ENCODE measurements at regions not wholly inside any gene's neighbourhood (a gene's known extent, or its start where the extent isn't known, plus 50 kb on each side); places are given as distances from the start of the nearest gene placed in this dataset.

DNA sequence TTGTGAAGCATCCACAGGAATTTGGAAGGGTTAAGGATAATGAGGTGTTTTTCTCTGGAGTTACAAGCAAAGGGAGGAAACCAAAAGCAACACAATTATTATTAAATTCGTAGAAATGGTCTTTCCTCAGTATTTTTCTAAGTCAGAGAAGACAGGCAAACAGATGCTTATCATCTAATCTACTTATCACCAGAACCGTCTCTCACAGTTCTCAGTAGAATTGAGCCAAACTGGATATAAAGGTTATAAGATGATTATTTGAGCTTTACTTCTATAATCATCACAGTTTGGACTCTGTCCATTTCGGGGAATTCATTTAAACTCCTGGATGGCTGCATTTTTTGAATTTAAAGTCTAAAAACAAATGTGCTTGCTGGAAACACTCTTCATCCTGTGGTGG lies 245.0 kb downstream of the KCNJ2 start:
- H3K4me3 ChIP-seq (ENCODE audit: low read length in 2 of 2), result no peak overlapping the region
- H3K27me3 ChIP-seq (ENCODE audit: control insufficient read depth in 1 of 2, insufficient read depth in 2 of 2, low read length in 1 of 2), result no peaks in the 10 kb centered on the region
- no peaks in the 10 kb centered on the region for H3K4me1 ChIP-seq (ENCODE audit: control insufficient read depth in 1 of 2, insufficient read depth in 2 of 2, low read length in 2 of 2)
- ATAC-seq (ENCODE audit: low FRiP score), result no peak
- no peak for DNase-seq
- WGBS, 2 donors, result 30 to 33% methylated on average over 3 of the region's 3 CpGs
- no peaks in the 10 kb centered on the region for H3K36me3 ChIP-seq (ENCODE audit: control insufficient read depth in 1 of 2, insufficient read depth in 2 of 2, low read length in 1 of 2)
- no peak overlapping the region for H3K27ac ChIP-seq (ENCODE audit: low read depth in 1 of 2, low read length in 2 of 2)
- H3K9me3 ChIP-seq (ENCODE audit: control insufficient read depth, low read length), result no peaks in the 10 kb centered on the region
- intact Hi-C loops (cut with DNase I), result no loop called here

DNA sequence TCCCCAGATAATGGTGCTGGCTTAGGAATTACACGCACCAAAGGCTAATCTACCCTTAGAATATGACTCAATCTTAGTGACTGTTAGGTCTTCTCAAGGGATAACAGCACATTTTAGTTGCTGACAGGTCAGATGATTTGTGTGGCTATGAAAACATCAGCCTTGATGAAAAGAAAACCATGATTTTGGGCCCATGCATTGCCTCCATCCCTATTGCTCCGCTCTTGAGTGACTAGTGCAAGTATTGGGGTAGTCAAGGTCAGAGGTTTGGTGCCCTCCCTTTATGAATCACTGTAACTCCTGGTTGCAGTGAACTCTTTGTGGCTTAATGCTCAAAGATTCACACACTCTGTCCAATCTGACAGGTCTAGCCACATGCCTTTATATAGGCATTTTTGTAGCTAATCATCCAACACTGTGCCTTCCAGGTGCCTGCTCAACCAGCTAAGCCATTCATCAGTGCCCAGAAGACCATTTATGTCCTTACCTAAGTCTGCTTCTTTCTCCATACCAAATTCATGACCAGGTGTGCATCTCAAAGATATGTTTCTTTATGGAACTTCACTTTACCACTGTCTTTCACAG lies 251.6 kb downstream of the KCNJ2 start:
- no peaks in the 10 kb centered on the region for H3K9me3 ChIP-seq (ENCODE audit: control insufficient read depth, low read length)
- H3K27me3 ChIP-seq (ENCODE audit: control insufficient read depth in 1 of 2, insufficient read depth in 2 of 2, low read length in 1 of 2), result no peaks in the 10 kb centered on the region
- intact Hi-C loops (cut with DNase I), result no loop called here
- DNase-seq (no peak), ATAC-seq (ENCODE audit: low FRiP score) (no peak)
- H3K4me1 ChIP-seq (ENCODE audit: control insufficient read depth in 1 of 2, insufficient read depth in 2 of 2, low read length in 2 of 2), result no peaks in the 10 kb centered on the region
- H3K4me3 ChIP-seq (ENCODE audit: low read length in 2 of 2), result no peak overlapping the region
- H3K36me3 ChIP-seq (ENCODE audit: control insufficient read depth in 1 of 2, insufficient read depth in 2 of 2, low read length in 1 of 2), result no peaks in the 10 kb centered on the region
- no peak overlapping the region for H3K27ac ChIP-seq (ENCODE audit: low read depth in 1 of 2, low read length in 2 of 2)
- WGBS, 2 donors, result 52 to 64% methylated on average over 2 of the region's 2 CpGs

DNA sequence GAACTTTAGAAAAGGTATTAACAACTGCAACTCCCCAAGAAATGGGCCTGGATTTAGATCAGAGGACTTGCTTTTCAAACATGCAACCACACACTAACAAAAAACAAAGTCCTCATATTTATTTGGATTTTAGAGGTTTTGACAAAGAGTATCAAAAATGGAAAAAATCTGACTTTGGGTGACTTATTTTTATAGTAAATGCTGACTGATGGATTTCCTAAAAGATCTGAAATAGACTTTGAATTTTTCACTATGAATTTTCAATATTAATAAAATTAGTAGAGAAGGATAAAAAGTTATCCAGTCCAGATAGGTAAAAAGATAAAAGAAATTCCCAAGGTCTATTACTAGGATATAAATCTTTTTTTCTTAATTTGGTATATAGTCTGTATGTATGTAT lies 253.5 kb downstream of the KCNJ2 start:
- Histone ChIP-seq H3K4me3 (ENCODE audit: low read length in 2 of 2) (no peak overlapping the region), H3K27ac (ENCODE audit: low read depth in 1 of 2, low read length in 2 of 2) (no peak overlapping the region), H3K27me3 (ENCODE audit: control insufficient read depth in 1 of 2, insufficient read depth in 2 of 2, low read length in 1 of 2) (no peaks in the 10 kb centered on the region), H3K36me3 (ENCODE audit: control insufficient read depth in 1 of 2, insufficient read depth in 2 of 2, low read length in 1 of 2) (no peaks in the 10 kb centered on the region), H3K4me1 (ENCODE audit: control insufficient read depth in 1 of 2, insufficient read depth in 2 of 2, low read length in 2 of 2) (no peaks in the 10 kb centered on the region), H3K9me3 (ENCODE audit: control insufficient read depth, low read length) (no peaks in the 10 kb centered on the region)
- ATAC-seq (ENCODE audit: low FRiP score) (no peak), DNase-seq (no peak)
- intact Hi-C loops (cut with DNase I), result no loop called here

GRCh38 chr17:70423562-70423961 lies 254.2 kb downstream of the KCNJ2 start:
- no peaks in the 10 kb centered on the region for H3K36me3 ChIP-seq (ENCODE audit: control insufficient read depth in 1 of 2, insufficient read depth in 2 of 2, low read length in 1 of 2)
- DNase-seq (no peak), ATAC-seq (ENCODE audit: low FRiP score) (no peak)
- H3K27me3 ChIP-seq (ENCODE audit: control insufficient read depth in 1 of 2, insufficient read depth in 2 of 2, low read length in 1 of 2), result no peaks in the 10 kb centered on the region
- H3K4me3 ChIP-seq (ENCODE audit: low read length in 2 of 2), result no peak overlapping the region
- no peaks in the 10 kb centered on the region for H3K9me3 ChIP-seq (ENCODE audit: control insufficient read depth, low read length)
- 67 to 70% methylated on average over 2 of the region's 2 CpGs for WGBS, 2 donors
- no peaks in the 10 kb centered on the region for H3K4me1 ChIP-seq (ENCODE audit: control insufficient read depth in 1 of 2, insufficient read depth in 2 of 2, low read length in 2 of 2)
- no peak overlapping the region for H3K27ac ChIP-seq (ENCODE audit: low read depth in 1 of 2, low read length in 2 of 2)
- intact Hi-C loops (cut with DNase I), result no loop called here

DNA sequence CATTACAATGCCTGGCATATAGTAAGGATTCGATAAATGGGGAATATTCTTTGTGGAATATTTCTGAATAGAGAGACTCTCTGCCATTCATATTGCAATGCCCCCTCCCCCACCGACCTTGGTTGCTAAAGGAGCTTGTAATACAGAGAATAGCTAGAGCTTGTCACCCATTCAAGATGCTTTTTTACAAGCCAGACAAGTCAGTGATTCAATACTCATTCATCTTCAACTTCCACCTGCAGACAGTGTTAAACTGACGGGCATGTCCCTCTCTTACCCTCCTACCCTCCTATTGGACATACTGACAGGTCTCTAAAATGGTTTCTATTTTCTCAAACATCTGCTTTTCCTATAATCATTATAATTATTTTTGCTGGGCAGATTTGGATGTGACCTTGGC lies 257.4 kb downstream of the KCNJ2 start:
- 62% methylated on average over 3 of the region's 3 CpGs for WGBS, 2 donors

DNA sequence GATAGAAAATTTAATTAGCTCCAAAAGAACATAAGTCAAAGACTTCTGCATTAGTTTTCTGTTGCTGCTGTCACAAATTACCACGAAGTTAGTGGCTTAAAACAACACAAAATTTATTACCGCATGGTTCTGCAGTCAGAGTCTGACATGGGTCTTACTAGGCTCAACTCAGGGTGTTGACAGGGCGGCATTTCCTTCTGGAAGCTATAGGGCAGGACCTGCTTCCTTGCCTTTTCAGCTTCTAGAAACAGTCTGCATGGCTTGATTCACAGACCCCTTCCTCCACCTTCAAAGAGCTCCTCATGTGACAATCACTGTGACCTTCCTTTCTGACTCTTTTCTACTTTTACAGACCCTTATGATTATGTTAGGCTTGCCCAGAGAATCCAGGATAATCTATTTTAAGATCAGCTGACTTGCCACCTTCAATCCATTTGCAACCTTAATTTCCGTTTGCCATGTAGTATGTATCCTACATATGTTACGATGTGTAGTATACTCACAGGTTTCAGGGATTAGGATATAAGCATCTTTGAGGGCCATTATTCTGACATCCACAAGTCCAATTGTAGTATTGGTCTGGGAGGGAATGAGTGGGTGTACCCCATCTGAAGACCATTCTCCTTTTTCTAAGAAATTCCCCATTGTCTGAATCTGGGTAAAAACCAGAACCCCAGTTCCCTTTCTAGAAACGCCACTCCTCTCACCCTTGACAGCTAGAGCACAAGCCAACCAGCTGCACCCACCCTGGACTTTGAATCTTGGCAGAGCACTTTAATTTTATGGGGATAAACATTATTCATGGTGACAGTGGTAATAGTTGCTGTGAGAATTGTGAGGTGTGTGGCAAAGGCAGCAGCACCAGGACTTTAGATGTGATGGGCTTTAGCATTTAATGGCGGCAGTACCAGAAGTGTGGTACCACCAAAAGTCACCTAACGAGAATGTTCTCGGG lies 265.5 kb downstream of the KCNJ2 start:
- H3K27ac ChIP-seq (ENCODE audit: low read depth in 1 of 2, low read length in 2 of 2), result no peak overlapping the region
- H3K27me3 ChIP-seq (ENCODE audit: control insufficient read depth in 1 of 2, insufficient read depth in 2 of 2, low read length in 1 of 2), result no peaks in the 10 kb centered on the region
- ATAC-seq (ENCODE audit: low FRiP score), result no peak
- no peak for DNase-seq
- 46 to 48% methylated on average over 9 of the region's 9 CpGs for WGBS, 2 donors
- intact Hi-C loops (cut with DNase I), result loop anchor here in 1 of 2 donors (2.0 kb wide), 1 partner anchor 56 kb away; no protein-coding TSS in a partner anchor
- no peaks in the 10 kb centered on the region for H3K9me3 ChIP-seq (ENCODE audit: control insufficient read depth, low read length)
- no peak overlapping the region for H3K4me3 ChIP-seq (ENCODE audit: low read length in 2 of 2)
- no peaks in the 10 kb centered on the region for H3K36me3 ChIP-seq (ENCODE audit: control insufficient read depth in 1 of 2, insufficient read depth in 2 of 2, low read length in 1 of 2)
- no peaks in the 10 kb centered on the region for H3K4me1 ChIP-seq (ENCODE audit: control insufficient read depth in 1 of 2, insufficient read depth in 2 of 2, low read length in 2 of 2)

More for the DNA sequence above, 257.4 kb downstream of the KCNJ2 start:
- no peaks in the 10 kb centered on the region for H3K36me3 ChIP-seq (ENCODE audit: control insufficient read depth in 1 of 2, insufficient read depth in 2 of 2, low read length in 1 of 2)
- H3K27me3 ChIP-seq (ENCODE audit: control insufficient read depth in 1 of 2, insufficient read depth in 2 of 2, low read length in 1 of 2), result no peaks in the 10 kb centered on the region
- H3K9me3 ChIP-seq (ENCODE audit: control insufficient read depth, low read length), result no peaks in the 10 kb centered on the region
- intact Hi-C loops (cut with DNase I), result no loop called here
- no peak overlapping the region for H3K27ac ChIP-seq (ENCODE audit: low read depth in 1 of 2, low read length in 2 of 2)
- ATAC-seq (ENCODE audit: low FRiP score) (no peak), DNase-seq (no peak)
- H3K4me1 ChIP-seq (ENCODE audit: control insufficient read depth in 1 of 2, insufficient read depth in 2 of 2, low read length in 2 of 2), result no peaks in the 10 kb centered on the region
- no peak overlapping the region for H3K4me3 ChIP-seq (ENCODE audit: low read length in 2 of 2)

- DNase-seq (no peak), ATAC-seq (ENCODE audit: low FRiP score) (no peak)
- Histone ChIP-seq H3K4me1 (ENCODE audit: control insufficient read depth in 1 of 2, insufficient read depth in 2 of 2, low read length in 2 of 2) (no peaks in the 10 kb centered on the region), H3K27me3 (ENCODE audit: control insufficient read depth in 1 of 2, insufficient read depth in 2 of 2, low read length in 1 of 2) (no peaks in the 10 kb centered on the region), H3K9me3 (ENCODE audit: control insufficient read depth, low read length) (no peaks in the 10 kb centered on the region), H3K4me3 (ENCODE audit: low read length in 2 of 2) (no peak overlapping the region), H3K27ac (ENCODE audit: low read depth in 1 of 2, low read length in 2 of 2) (no peak overlapping the region), H3K36me3 (ENCODE audit: control insufficient read depth in 1 of 2, insufficient read depth in 2 of 2, low read length in 1 of 2) (no peaks in the 10 kb centered on the region)
- intact Hi-C loops (cut with DNase I), result no loop called here
- 61 to 63% methylated on average over 5 of the region's 5 CpGs for WGBS, 2 donors
These were observed 268.3 kb downstream of the KCNJ2 start for GRCh38 chr17:70437656-70438055.

- ATAC-seq (ENCODE audit: low FRiP score) (no peak), DNase-seq (no peak)
- H3K4me3 ChIP-seq (ENCODE audit: low read length in 2 of 2), result no peak overlapping the region
- intact Hi-C loops (cut with DNase I), result no loop called here
- no peak overlapping the region for H3K27ac ChIP-seq (ENCODE audit: low read depth in 1 of 2, low read length in 2 of 2)
- no peaks in the 10 kb centered on the region for H3K4me1 ChIP-seq (ENCODE audit: control insufficient read depth in 1 of 2, insufficient read depth in 2 of 2, low read length in 2 of 2)
- WGBS, 2 donors, result 93 to 100% methylated on average over 1 of the region's 1 CpG
- peaks cover 2% of the 10 kb centered on the region for H3K9me3 ChIP-seq (ENCODE audit: control insufficient read depth, low read length)
- no peaks in the 10 kb centered on the region for H3K27me3 ChIP-seq (ENCODE audit: control insufficient read depth in 1 of 2, insufficient read depth in 2 of 2, low read length in 1 of 2)
- H3K36me3 ChIP-seq (ENCODE audit: control insufficient read depth in 1 of 2, insufficient read depth in 2 of 2, low read length in 1 of 2), result no peaks in the 10 kb centered on the region
These were observed 277.1 kb downstream of the KCNJ2 start for GRCh38 chr17:70446446-70446845.

GRCh38 chr17:70447588-70447987 lies 278.3 kb downstream of the KCNJ2 start:
- no peak overlapping the region for H3K4me3 ChIP-seq (ENCODE audit: low read length in 2 of 2)
- no peak for DNase-seq
- H3K27me3 ChIP-seq (ENCODE audit: control insufficient read depth in 1 of 2, insufficient read depth in 2 of 2, low read length in 1 of 2), result no peaks in the 10 kb centered on the region
- peaks cover 2% of the 10 kb centered on the region for H3K9me3 ChIP-seq (ENCODE audit: control insufficient read depth, low read length)
- H3K4me1 ChIP-seq (ENCODE audit: control insufficient read depth in 1 of 2, insufficient read depth in 2 of 2, low read length in 2 of 2), result no peaks in the 10 kb centered on the region
- ATAC-seq (ENCODE audit: low FRiP score), result no peak
- no peaks in the 10 kb centered on the region for H3K36me3 ChIP-seq (ENCODE audit: control insufficient read depth in 1 of 2, insufficient read depth in 2 of 2, low read length in 1 of 2)
- WGBS, 2 donors, result 35 to 41% methylated on average over 2 of the region's 2 CpGs
- intact Hi-C loops (cut with DNase I), result no loop called here
- no peak overlapping the region for H3K27ac ChIP-seq (ENCODE audit: low read depth in 1 of 2, low read length in 2 of 2)
